Dendritic cell treated with granulocyte-macrophage colony-stimulating factor and Interleukin-4, amounts not matched to agents 40 ng/mL and 50 ng/mL, for 4 days (primary cell): ENCODE measurements at regions not wholly inside any gene's neighbourhood (a gene's known extent, or its start where the extent isn't known, plus 50 kb on each side); places are given as distances from the start of the nearest gene placed in this dataset.

Experiments used
- H3K27ac Mint-ChIP-seq: one replicate; pipeline ENCODE4 v1.8.0; 2022; ENCODE audit warnings: mild to moderate bottlenecking, mixed read lengths
- H3K27me3 Mint-ChIP-seq: one replicate; pipeline ENCODE4 v1.8.0; 2022; ENCODE audit warnings: mild to moderate bottlenecking, mixed read lengths
- H3K36me3 Mint-ChIP-seq: one replicate; pipeline ENCODE4 v1.8.0; 2022; ENCODE audit warnings: low read depth, mixed read lengths
- H3K4me1 Mint-ChIP-seq: one replicate; pipeline ENCODE4 v1.8.0; 2022; ENCODE audit warnings: low read depth, mixed read lengths
- H3K4me3 Mint-ChIP-seq: one replicate; pipeline ENCODE4 v1.8.0; 2022; ENCODE audit warnings: mild to moderate bottlenecking, moderate library complexity, mixed read lengths
- H3K9me3 Mint-ChIP-seq: one replicate; pipeline ENCODE4 v1.8.0; 2022; ENCODE audit warnings: mixed read lengths
- intact Hi-C: fragments of 100-400 bp; cut with micrococcal nuclease; formaldehyde crosslinking; loops from one replicate; pipeline ENCODE4 v1.15.0; 2022

- Mint-ChIP-seq H3K4me1 (peaks cover 91% of the 10 kb centered on the region), H3K9me3 (no peaks in the 10 kb centered on the region), H3K27ac (peak overlapping the region; percentile 38), H3K4me3 (no peak overlapping the region), H3K36me3 (peaks cover 6% of the 10 kb centered on the region), H3K27me3 (no peaks in the 10 kb centered on the region)
- intact Hi-C loops = no loop called here
Observed at GRCh38 chr1:234922987-234923386, 205.7 kb downstream of the TOMM20 start.

DNA sequence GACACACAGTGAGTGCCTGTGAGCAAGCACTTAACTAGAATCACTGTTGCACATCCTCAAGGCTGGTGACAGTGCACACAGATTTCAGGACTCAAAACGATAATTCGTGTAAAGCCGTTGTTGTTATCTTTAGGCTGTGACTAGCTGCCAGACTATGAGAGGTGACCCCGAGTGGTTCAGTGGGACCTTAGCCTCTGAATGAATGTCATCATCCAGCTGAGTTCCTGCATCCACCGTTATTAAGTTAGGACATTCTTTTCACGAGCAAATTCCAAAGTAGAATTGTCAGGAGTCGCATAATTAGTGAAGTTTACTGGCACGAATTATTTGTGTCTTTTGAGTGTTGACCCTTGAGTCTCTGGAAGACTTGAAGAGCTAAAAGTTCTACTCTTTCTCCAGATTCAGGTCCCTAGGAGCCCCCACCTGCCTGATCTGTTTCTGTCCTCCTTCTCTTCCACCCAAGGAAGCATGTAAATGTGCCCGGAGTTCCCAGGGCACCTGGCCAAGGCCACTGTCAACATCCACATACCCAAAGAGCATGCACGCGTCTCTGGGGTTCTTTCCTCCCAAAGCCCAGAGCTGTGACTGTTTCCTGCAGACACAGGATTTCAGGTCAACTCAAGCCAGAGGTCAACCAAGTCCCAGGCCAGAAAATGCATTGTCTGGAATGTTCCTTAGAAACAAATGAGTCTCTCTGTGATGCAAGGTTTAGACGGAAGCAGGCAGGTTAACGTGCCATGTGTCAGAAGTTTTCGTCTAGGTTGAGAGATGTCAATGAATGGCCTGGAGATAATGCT is 207.2 kb downstream of the TOMM20 start:
- H3K4me1 Mint-ChIP-seq = peaks cover 91% of the 10 kb centered on the region
- H3K9me3 Mint-ChIP-seq = no peaks in the 10 kb centered on the region
- no peak overlapping the region for H3K4me3 Mint-ChIP-seq
- peaks cover 6% of the 10 kb centered on the region for H3K36me3 Mint-ChIP-seq
- H3K27ac Mint-ChIP-seq = peak overlapping the region; percentile 12
- intact Hi-C loops = no loop called here
- no peaks in the 10 kb centered on the region for H3K27me3 Mint-ChIP-seq

GRCh38 chr1:234920843-234921140 is 207.8 kb downstream of the TOMM20 start:
- intact Hi-C loops = no loop called here
- Mint-ChIP-seq H3K36me3 (peaks cover 6% of the 10 kb centered on the region), H3K27me3 (no peaks in the 10 kb centered on the region), H3K4me1 (peaks cover 91% of the 10 kb centered on the region), H3K27ac (no peak overlapping the region), H3K4me3 (no peak overlapping the region), H3K9me3 (no peaks in the 10 kb centered on the region)

DNA sequence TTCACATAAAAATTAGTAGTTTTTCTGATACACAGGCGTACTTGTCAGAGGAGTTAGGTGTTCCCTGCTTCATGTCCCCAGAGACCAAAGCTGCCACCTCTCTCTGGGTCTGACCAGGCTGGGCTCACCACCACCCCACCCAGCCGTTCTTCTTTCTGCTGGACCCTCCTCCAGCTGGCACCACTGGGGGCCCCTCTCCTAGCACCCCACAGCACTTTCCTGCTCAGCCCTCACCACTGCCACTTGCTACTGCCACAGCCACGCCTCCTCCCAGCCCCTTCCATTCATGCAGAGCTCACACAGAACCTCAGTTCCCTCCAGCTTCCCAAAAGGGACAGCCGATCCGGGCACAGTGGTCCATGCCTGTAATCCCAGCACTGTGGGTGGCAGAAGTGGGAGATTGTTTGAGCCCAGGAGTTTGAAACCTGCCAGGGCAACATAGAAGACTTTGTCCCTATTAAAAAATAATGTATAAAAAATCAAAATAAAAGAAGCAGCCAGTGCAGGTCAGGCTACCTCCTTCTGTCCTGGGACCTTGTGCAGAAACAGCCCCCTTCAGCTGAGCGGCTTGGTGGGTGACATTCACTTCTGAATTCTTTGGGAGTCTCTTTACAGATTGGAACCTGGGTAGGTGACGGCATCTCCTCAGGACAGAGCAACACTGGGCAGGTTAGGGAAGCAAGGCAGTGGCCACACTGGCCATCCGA is 208.3 kb downstream of the TOMM20 start:
- Mint-ChIP-seq H3K36me3 (peaks cover 6% of the 10 kb centered on the region), H3K27ac (peak overlapping the region; percentile 81), H3K4me1 (peaks cover 91% of the 10 kb centered on the region), H3K27me3 (no peaks in the 10 kb centered on the region), H3K4me3 (no peak overlapping the region), H3K9me3 (no peaks in the 10 kb centered on the region)
- intact Hi-C loops = no loop called here

DNA sequence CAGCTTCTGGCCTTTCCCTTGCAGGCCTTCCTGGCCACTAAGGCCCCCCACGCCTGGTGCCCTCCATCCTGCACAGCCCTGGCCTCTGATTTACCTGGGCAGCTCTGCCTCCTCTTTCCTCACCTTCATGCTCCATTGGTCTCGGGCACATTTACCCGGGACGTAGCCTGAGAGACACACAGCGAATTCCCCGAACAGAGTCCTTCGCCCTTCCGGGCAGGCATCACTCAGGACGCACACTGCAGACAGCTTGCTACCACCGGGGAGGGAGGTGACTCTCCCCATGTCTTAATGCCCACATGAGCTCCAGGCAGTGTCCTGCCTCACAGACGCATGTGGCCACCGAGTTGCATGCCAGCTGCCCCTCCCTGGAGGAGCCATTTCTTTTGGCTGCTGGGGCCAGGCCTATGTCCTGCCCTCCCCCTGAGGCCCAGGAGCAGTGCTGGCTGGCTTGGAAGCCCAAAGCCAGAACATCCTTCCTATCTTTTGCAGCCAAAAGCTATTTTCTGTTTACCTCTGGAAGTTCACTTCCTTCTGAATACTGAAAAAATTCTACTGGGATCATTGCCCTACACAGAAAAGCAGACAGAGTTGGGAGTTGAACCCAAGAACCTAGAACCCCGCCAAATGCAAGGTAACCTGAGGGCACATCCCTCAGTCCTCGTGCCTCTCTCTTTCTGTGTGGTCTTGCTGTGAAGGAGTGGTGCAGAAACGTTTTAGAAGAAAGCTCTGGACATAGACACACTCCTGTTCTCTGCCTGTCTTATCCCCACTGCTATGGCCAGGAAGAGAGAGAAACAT is 209.5 kb downstream of the TOMM20 start:
- Mint-ChIP-seq H3K4me1 (peaks cover 92% of the 10 kb centered on the region), H3K27ac (peak overlapping the region; percentile 81), H3K27me3 (no peaks in the 10 kb centered on the region), H3K4me3 (peak overlapping the region; percentile 55), H3K36me3 (peaks cover 6% of the 10 kb centered on the region), H3K9me3 (no peaks in the 10 kb centered on the region)
- intact Hi-C loops = loop anchor here (5.0 kb wide), 1 partner anchor 37 kb away; no protein-coding TSS in a partner anchor

- intact Hi-C loops = loop anchor here (5.0 kb wide), 1 partner anchor 36 kb away; no protein-coding TSS in a partner anchor
- Mint-ChIP-seq H3K4me1 (peaks cover 92% of the 10 kb centered on the region), H3K4me3 (peak overlapping the region; percentile 55), H3K27ac (peak overlapping the region; percentile 81), H3K36me3 (peaks cover 6% of the 10 kb centered on the region), H3K9me3 (no peaks in the 10 kb centered on the region), H3K27me3 (no peaks in the 10 kb centered on the region)
Observed at GRCh38 chr1:234918181-234918841, 210.3 kb downstream of the TOMM20 start.

GRCh38 chr1:234917495-234918180 is 211.0 kb downstream of the TOMM20 start:
- Mint-ChIP-seq H3K4me1 (peaks cover 92% of the 10 kb centered on the region), H3K9me3 (no peaks in the 10 kb centered on the region), H3K27me3 (no peaks in the 10 kb centered on the region), H3K36me3 (peaks cover 6% of the 10 kb centered on the region), H3K4me3 (no peak overlapping the region), H3K27ac (peak overlapping the region; percentile 81)
- intact Hi-C loops = loop anchor here (5.0 kb wide), 1 partner anchor 35 kb away; no protein-coding TSS in a partner anchor

DNA sequence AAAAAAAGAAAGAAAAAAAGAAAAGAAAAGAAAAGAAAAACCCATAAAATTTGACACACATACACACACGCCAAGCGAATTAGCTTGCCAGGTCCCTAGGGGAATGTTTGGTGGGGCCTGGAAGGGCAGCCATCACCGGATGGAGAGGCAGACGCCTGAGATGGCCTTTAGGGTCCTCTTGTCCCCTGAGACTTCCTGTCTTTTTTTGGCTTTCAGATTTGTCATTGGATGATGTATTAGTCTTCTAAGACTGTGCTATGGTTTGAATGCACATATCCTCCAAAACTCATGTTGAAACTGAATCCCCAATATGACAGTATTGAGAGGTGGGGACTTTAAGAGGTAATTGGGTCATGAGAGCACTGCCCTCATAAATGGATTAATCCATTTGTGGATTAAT is 211.8 kb downstream of the TOMM20 start:
- Mint-ChIP-seq H3K4me3 (no peak overlapping the region), H3K27me3 (no peaks in the 10 kb centered on the region), H3K27ac (peak overlapping the region; percentile 81), H3K36me3 (peaks cover 6% of the 10 kb centered on the region), H3K4me1 (peaks cover 91% of the 10 kb centered on the region), H3K9me3 (no peaks in the 10 kb centered on the region)
- intact Hi-C loops = loop anchor here (5.0 kb wide), 1 partner anchor 35 kb away; no protein-coding TSS in a partner anchor

DNA sequence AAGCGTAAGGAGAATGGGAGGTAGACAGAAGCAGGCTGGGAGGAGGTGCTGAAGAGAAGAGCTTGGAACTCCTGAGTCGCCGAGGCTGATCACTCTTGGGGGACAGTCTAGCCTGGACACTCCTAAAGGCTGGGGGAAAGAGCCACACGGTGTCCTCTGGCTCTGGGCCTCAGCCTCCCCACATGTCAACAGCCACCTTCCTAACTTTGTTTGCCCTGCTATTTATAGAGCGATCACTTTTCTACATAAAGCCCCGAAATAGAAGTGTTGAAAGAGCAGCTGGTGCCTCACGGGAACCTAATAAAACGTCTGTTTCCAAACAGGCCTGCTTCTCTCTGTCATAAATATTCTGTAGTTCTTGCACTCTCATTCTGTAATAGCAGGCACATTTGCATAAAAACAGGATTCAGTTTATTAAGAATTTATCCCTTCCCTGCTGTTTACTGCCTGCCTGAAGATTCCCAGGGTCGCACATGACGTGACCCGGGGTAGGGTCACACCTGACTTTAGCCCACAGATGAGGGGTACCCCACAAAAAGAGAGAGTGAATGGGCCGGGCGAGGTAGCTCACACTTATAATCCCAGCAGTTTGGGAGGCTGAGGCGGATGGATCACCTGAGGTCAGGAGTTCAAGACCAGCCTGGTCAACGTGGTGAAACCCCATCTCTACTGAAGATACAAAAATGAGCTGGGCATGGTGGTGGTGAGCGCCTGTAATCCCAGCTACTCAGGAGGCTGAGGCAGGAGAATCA is 212.5 kb downstream of the TOMM20 start:
- H3K4me3 Mint-ChIP-seq = no peak overlapping the region
- peak overlapping the region; percentile 81 for H3K27ac Mint-ChIP-seq
- H3K4me1 Mint-ChIP-seq = peaks cover 91% of the 10 kb centered on the region
- H3K27me3 Mint-ChIP-seq = no peaks in the 10 kb centered on the region
- H3K9me3 Mint-ChIP-seq = no peaks in the 10 kb centered on the region
- H3K36me3 Mint-ChIP-seq = peaks cover 6% of the 10 kb centered on the region
- intact Hi-C loops = loop anchor here (5.0 kb wide), 1 partner anchor 34 kb away; no protein-coding TSS in a partner anchor

DNA sequence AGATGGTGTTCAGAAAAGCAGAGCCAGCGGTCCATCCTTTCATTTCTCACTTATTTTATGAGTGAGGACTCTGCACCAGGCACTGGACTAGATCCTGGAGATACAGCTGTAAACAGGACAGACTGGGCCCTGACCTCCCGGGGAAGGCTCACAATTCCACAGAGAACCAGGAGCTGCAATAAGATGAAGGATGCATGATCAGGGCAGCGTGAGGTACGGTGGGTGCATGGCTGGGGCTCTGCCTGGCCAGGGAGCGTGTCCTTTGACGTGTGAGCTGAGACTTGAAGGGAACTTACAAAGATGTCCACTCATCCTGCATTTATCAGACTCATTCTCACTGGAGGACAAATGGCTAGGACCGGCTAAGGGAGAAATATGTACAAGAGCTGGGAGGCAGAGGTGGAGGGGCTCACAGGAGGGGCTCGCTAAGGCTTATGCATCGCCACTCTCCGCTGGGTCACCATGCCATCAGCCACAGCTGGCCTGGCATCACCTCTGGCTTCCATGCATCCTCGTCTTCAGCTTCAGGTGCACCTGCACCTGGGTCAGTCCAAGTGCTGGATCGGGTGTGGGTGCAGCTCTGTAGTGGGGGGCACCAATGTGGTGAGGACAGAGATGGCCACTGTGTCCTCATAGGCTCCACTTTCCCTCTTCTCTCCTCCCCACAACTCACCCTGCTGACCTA is 213.9 kb downstream of the TOMM20 start:
- H3K27me3 Mint-ChIP-seq = no peaks in the 10 kb centered on the region
- H3K36me3 Mint-ChIP-seq = no peaks in the 10 kb centered on the region
- H3K27ac Mint-ChIP-seq = peak overlapping the region; percentile 81
- intact Hi-C loops = loop anchor here (5.0 kb wide), 1 partner anchor 32 kb away; no protein-coding TSS in a partner anchor
- H3K9me3 Mint-ChIP-seq = no peaks in the 10 kb centered on the region
- no peak overlapping the region for H3K4me3 Mint-ChIP-seq
- H3K4me1 Mint-ChIP-seq = peaks cover 83% of the 10 kb centered on the region

- intact Hi-C loops = no loop called here
- Mint-ChIP-seq H3K27me3 (no peaks in the 10 kb centered on the region), H3K9me3 (no peaks in the 10 kb centered on the region), H3K27ac (peak overlapping the region; percentile 16), H3K36me3 (no peaks in the 10 kb centered on the region), H3K4me3 (no peak overlapping the region), H3K4me1 (peaks cover 80% of the 10 kb centered on the region)
Observed at GRCh38 chr1:234913771-234914170, 214.9 kb downstream of the TOMM20 start.

DNA sequence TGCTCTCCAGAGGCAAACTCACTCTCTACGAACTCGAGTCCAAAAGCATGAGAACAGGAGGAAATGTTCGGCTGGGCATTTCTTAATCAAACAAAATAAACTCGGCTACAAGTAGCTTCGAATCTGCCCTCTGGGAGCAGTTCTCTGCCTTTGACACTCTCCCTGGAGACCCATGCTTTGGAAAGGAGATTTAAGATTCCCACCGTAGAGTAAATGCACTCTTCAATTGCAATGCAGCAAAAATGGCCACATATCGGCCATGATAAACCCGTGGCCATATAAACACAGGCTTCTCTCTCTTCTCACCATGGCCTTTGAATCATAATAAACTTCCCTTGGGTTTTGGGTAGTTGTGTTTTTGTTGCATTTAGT is 215.4 kb downstream of the TOMM20 start:
- intact Hi-C loops = no loop called here
- no peak overlapping the region for H3K27ac Mint-ChIP-seq
- H3K9me3 Mint-ChIP-seq = no peaks in the 10 kb centered on the region
- H3K4me3 Mint-ChIP-seq = no peak overlapping the region
- H3K27me3 Mint-ChIP-seq = no peaks in the 10 kb centered on the region
- no peaks in the 10 kb centered on the region for H3K36me3 Mint-ChIP-seq
- peaks cover 80% of the 10 kb centered on the region for H3K4me1 Mint-ChIP-seq
